DMS114 treated with DMSO at 0.1 percent for 48 hours (cell line): ENCODE measurements at regions not wholly inside any gene's neighbourhood (a gene's known extent, or its start where the extent isn't known, plus 50 kb on each side); places are given as distances from the start of the nearest gene placed in this dataset.

Experiments
- DNase-seq: peaks from one replicate; lab custom pipeline; 2025; ENCODE audit not compliant: unreplicated experiment; lab: John Stamatoyannopoulos, UW

DNA sequence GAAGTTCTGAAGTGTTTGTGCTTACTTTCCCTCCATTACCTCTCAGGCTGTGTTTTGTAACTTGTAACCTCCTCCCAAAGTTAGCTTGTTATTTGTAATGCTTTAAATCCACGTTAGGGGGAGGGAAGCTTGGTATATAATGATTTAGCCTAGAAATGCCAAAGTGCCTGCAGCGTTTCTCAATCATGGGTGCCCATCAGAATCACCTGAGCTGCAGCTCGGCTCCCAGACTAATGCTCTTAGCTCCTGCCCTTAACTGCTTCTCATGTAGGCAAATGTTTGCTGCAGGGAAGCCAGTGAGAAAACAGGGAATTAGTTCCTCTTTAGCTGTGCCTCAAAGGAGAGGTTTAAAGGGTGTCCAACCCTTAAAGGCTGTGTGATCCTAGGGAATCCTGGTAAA lies 219.2 kb upstream of the NAALADL2 start:
- DNase-seq = no peak

DNA sequence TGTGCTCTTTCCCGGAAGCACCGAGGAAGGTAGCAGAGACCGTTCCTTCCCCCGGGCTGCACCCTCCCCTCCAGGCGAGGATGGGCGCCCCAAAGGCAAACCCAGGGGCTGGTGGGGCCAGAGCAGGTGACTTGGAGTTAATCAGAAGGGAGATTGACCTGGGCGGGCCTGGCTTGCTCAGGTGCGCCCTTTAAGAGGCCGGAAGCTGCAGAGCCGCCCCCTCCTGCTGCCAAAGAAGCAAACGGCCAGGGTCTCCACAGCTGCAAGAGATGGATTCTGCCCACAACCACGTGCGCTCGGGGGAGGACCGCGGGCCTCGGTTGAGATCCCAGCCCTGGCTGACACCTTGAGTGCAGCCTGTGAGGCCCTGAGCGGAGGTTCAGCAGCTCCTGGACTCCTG lies 218.2 kb upstream of the NAALADL2 start:
- DNase-seq = no peak

DNA sequence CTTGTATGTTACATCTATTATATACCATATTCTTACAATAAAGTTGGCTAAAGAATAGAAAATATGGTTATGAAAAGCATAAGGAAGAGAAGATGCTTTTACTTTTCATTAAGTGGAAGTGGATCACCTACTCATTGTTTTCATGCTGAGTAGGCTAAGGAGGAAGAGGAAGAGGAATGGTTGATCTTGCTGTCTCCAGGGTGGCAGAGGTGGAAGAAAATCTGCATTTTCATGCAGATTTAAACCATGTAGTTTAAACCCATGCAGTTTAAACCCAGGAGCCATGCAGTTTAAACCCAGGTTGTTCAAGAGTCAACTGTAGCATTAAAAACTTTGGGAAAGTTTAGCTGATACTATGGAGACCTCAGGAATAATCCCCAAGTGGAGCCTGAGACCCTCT lies 214.8 kb upstream of the NAALADL2 start:
- no peak for DNase-seq

DNA sequence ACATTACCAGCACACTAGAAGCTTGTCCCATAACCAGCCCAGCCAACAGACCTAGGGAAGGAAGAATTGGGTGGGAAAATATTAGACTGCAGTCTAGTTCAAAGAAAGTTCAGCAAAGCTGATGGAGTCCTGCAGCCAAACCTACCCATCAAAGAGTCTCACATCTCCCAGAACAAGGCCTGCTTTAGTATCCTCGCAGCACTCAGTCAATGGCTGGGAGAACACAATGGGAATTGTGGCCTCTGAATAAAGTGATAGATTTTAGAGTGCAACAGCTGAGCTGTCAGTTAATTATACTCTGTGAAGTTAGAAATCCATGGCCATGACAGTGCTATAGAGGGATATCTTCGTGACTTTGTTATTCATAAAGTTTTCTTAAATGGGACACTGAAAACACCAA lies 207.2 kb upstream of the NAALADL2 start:
- no peak for DNase-seq

DNA sequence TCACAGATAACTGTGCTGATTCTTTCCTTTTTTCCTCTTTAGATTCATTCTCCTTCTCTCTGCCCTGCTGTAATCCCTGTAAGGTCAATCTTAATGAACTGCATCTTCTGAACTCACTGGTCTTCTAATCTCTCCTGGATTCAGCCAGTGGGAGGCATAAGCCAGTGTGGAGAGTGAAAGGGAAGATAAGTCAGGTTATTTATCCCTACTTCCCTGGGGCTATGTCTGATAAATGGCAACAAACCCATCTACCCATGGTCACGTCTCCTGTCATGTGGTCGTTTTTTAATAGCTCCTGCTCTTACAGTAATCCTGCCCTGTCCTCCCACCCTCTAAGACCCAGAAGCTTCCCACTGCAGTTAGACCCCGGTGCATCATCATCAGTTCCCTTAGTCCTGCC lies 199.6 kb upstream of the NAALADL2 start:
- no peak for DNase-seq

DNA sequence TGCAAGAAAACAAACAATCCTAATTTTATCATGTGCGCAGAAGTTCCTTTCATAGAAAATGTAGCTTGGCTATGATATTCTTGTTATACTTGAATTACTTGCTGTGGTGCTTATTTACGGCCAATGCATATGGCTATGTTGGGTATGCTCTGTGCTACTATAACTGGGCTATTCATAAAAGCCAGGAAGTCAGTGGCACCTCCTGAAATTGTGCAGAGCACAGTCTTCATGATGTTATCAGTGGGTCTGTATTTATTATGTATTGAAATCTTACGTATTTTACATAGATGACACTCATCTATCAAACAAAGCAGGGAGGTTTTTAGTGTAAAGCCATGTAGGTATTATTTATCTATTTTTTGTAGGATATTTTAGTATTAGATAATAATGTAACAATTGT lies 196.5 kb upstream of the NAALADL2 start:
- DNase-seq = no peak

DNA sequence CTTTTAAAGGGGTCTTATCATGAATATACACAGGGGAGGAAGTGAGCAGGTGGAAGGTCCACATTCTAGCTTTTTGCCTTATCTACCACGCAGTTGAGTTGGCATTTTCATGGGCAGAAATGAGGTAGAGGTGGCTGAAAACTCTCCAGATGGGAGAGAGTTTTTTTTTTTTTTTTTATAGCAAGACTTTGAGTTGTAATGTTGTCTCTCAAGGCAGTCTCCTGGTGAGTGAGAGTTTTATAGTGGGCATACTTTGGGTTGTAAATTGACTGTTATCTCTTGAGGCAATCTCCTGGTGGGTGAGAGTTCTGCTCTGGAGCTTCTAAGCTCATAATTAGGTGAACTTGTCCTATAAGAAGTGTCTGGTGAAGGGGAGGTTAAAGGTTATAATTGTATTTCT lies 191.7 kb upstream of the NAALADL2 start:
- DNase-seq = no peak

DNA sequence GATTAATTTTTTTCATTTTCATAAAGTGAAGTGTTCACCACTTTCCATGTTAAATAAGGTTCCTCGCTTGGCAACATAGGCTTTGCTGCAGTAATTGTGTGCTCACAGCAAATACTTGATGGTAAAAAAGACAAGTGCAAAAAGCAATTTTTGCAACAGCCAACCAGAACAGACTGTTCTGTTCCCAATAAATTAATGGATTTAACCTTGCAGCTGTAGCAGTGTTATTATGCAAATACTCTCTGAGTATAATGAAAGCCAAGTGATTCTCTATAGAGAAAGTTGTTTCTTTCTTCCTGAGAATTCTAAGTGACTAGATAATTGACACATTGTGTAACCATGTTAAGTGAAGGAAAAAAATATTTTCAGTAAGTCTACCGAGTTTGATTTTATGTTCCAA lies 183.7 kb upstream of the NAALADL2 start:
- no peak for DNase-seq

DNA sequence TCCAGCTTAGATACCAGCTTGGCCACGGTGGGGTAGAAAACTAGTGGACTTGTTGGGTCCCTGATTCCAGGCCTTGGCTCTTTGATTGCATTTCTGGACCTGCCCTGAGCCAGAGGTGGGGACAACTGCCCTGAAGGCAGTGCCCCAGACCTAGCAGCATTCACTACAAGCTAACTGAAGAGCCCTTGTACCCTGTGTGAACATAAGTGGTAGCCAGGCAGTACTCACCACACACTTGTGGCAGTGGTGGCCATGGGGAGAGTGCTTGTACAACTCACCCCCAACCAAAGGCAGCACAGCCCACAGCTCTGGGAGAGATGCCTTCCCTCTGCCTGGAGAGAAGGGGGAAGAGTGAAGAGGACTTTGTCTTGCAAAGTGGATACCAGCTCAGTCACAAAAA lies 177.3 kb upstream of the NAALADL2 start:
- no peak for DNase-seq

DNA sequence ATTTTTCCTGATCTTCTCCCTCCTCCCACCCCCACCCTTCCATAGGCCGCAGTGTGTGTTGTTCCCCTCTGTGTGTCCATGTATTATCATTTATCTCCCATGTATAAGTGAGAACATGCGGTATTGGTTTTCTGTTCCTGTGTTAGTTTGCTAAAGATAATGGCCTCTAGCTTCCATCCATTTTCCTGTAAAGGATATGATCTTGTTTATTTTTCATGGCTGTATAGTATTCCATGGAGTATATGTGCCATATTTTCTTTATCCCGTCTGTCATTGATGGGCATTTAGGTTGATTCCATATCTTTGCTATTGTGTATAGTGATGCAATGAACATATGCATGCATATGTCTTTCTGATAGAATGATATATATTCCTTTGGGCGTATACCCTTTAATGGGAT lies 173.3 kb upstream of the NAALADL2 start:
- no peak for DNase-seq

DNA sequence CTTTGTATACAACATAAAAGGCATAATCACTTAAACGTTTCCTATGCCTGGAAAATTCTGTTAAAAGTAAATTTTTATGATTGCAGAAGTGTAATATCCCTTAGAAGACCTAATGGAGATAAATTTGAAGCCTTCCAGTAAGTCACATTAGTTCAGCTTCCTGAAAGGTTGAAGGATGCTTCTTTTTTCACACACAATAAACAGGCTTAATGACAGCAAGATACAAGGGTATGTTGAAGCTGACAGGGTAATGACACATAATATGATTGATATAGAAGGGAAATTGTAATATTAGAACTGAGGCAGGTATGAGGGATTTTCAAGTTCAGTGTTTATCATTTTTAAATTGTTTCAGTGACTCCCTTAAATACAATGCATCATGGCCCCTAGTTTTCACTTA lies 161.8 kb upstream of the NAALADL2 start:
- DNase-seq = no peak

DNA sequence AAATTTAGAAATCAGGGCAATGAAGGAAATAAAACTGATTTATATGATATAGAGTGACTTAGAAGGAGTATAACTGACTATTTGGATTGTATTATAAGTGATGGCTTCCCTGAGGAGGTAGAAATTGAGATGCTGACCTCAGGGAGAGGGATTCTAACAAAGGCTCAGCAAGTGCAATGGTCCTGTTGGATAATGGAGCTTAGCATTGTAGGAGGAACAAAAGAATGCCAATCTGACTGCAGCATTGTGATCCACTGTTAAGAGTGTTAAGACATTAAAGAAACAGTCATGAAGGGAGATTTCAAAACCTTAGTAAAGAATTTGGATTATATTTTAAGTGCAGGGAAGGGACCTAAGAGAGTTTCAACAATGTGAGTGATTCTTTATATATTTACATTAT lies 158.4 kb upstream of the NAALADL2 start:
- DNase-seq = no peak

DNA sequence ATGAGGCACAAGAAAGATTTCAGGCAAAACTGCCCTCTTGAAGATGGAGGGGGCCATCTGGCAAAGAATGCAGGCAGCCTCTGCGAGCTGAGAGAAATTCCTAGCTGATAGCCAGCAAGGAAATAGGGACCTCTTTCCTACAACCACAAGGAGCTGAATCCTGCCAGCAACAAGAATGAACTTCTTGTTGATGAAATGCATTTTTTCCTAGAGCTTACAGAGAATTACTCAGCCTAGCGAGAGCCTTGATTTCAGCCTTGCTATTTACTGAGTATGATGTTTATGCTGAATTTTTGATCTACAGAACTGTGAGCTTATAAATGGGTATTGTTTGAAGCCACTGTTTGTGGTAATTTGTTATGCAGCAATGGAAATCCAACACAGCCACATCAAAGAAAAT lies 148.5 kb upstream of the NAALADL2 start:
- DNase-seq = no peak

DNA sequence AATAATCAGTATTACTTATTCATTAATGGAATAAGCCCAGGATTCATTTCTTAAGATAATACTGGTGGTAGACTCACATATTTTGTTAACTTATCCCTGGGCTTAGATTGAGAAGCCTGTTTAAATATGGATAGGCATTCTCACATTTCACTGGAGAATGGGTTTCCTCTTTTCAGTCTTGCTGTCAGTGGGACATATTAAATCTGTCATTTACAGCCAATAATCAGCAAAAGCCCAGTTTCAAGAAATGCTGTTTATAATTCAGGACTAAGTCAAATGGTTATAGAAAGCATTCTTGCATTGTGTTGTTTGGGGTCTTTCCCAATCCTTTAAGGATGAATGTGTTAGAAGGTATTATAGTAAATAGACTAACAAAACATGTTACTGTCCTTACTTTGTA lies 143.7 kb upstream of the NAALADL2 start:
- no peak for DNase-seq

DNA sequence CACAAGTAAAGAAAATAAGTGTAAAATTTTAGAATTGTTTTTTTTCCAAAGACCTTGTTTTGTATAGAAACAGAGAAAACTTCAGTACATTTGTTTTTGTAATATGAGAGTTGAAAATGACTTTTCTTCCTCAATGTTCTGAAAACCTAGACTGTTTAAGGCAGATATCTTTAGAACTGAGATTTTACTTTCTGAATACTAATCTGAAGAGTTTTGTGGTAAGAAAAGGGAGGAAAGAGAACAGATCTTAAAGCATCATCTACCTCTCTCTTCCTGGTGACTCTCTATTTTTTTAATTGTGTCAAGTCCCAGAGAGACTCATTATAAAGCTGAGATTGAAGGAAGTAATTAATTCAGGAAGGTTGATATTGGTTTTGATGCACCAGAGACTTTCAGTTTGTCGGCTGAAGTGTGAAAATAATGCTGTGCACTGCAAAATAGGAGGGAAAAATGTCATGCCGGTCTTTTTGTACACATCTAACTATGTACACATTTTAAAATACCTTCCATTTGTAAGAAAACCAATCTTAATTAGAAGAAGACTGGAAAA lies 142.1 kb upstream of the NAALADL2 start:
- DNase-seq = no peak

DNA sequence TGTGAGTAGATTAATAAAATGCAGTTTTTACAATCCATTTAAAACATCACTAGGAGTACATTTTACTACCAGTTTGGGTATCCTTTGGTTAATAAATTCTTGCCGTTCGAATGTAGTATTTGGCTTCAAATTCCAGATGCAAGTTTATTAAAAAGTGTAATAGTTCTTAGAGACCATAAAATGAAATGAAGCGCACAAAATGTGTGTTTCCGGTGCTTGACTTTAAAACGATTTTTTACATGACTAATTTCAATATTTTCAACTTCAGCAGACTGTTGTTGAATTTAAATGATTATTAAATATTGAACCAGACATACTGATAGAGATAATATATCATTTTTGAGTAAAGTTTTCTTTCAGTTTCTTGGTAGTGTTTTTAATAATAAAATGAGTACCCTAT lies 138.4 kb upstream of the NAALADL2 start:
- DNase-seq = no peak

DNA sequence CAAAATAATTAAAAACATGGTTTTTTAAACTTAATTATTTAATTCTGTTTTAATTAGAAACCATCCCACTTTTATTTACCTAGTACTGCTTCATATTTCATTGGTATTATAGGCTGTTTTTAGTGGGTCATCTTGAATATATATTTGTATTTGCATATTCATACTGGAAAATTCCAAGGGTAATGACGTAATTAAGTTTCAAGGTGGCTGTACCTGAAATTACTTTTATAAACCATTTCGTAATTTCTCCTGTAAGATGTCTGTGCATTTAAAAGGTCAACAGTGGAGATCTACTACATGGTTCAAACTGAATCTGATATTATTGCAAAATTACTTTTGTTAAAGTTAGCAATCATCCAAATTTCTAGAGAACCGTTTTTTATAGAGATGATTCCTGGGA lies 133.8 kb upstream of the NAALADL2 start:
- no peak for DNase-seq

DNA sequence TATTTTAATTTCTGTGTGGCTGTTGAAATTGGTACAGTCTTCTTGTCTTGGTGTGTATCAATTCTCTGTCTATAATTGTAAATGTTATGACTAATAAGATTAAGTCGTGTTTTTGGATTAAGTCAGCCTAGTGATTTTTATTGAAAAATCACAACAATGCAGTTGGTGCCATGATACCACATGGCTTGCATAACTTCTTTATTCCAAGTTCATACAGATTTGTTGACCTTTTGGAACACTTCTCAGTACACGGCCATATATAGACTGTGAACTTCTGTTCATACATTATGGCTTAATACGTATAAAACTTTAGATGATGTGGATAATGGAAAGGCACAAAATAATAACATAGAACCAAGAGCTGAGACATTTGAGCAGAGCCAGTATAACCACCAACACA lies 121.2 kb upstream of the NAALADL2 start:
- no peak for DNase-seq

DNA sequence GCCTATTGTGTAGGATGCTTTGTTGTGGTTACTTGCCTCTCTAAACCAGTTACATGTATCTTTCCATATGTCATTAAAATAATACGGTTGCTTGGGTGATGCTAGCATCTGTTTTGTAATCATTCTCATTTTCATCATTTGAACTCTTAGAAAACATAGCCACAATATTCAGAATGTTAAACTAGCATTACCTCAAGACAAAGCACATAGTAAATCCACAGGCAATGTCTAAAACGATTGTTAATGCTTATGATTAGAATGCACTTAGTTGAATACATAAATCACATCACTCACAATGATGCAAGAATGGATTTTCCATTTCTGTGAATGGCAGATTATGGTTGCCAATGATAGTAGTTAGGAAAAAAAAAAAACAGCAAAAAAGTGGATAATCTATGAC lies 110.0 kb upstream of the NAALADL2 start:
- no peak for DNase-seq

DNA sequence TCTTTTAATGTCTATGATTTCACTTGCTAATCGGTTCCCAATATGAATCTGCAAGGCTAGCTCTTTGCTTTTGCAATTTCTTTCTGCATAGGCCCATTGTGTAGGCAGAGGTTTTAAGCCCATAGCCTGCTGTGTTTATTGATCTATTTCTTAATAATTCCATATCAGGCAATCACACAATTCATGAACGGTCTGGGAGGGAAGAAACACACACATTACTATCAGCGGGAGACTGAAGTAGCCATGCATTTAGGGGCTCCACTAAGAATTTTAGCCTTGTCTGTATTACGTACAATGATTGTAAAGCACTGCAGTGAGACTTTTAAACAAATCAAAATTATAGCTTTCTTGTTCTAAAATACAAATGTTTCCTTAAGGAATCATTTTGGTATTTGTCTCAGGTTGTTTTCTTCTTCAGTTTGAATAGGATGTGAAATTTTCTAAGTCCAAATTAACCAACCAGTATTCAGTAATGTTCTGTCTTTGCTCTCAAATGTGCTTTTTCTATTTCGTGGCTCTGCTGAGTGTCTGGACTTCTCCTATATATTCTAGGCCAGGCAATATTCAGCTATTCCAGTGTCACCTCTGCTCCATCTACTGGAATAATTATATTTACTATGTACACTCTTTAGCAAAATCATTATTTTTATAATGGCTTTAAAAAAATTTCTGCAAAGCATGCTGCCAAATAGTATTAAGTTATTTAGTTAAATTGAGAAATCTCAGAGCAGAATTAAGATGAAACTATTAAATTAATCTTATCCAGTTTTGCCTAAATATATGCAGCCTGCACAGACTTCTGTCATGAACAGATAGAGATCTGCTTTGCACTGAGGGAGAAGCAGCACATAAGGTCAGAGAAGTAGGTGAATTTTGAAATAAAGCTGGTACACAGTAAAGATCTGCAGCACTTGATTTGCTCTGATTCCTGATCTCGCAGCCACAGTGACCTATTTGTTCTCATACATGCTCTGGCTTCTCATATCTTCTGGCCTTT lies 103.0 kb upstream of the NAALADL2 start:
- no peak for DNase-seq

DNA sequence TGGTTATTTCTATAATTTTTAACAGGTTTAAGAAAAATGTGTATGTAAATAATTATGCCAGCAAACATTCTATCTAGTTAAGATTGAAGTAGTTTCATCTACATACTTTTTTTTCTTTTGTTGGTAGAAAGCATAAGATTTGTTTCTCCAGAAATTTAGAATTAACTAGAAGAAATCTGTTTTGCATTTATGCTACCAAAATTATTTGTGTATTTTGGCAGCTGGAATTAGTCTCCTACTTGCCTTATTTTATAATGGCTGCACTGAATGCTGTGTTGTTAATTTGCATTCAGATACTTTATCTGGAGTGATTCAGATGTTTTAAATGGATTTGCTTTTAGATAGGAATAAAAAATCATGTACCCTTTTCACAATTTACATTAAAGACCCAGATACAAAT lies 100.2 kb upstream of the NAALADL2 start:
- DNase-seq = no peak

DNA sequence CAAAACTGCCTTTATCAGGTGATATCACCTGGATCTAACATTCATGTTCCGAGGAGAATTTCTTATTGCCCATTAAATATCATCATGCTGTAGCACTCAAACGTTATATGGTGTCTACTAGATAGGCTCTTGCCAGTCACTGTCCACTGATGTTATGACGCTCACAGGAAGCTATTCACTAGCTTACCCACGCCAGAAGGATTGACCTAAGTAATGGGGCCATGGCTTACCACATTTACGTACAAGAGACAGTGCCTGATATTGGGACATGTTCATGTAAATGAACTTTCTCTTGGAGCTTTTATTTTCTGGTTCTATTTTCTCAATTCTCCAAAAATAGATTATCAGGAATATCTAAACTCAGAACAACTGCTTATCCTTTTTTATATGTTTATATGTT lies 91.7 kb upstream of the NAALADL2 start:
- no peak for DNase-seq
